Astrocyte (in vitro differentiated cells and primary cell): ENCODE measurements at regions not wholly inside any gene's neighbourhood (a gene's known extent, or its start where the extent isn't known, plus 50 kb on each side); places are given as distances from the start of the nearest gene placed in this dataset.

ENCODE experiments used
- DNase-seq: peaks from one replicate; pipeline ENCODE4 v3.0.0-alpha.2; 2010; ENCODE audit warnings: low read depth
- FAIRE-seq: peaks from 2 replicates; lab custom pipeline; 2011; peaks lifted over from hg19 to GRCh38; lab: Jason Lieb, UNC
- H2AFZ ChIP-seq: 2 replicates; pipeline ENCODE4 v1.6.0; 2012; ENCODE audit warnings: low read depth, low read length, inconsistent platforms
- H3K27ac ChIP-seq: 2 replicates; pipeline ENCODE4 v1.5.1; 2011; ENCODE audit warnings: low read depth, low read length, inconsistent platforms
- H3K27me3 ChIP-seq: 2 replicates; pipeline ENCODE4 v1.6.0; 2011; ENCODE audit warnings: low read length, inconsistent platforms; ENCODE audit not compliant: insufficient read depth
- H3K36me3 ChIP-seq: 2 replicates; pipeline ENCODE4 v1.5.1; 2011; ENCODE audit warnings: low read length, inconsistent platforms; ENCODE audit not compliant: insufficient read depth
- H3K4me1 ChIP-seq: 2 replicates; pipeline ENCODE4 v1.5.1; 2011; ENCODE audit warnings: low read length, inconsistent platforms; ENCODE audit not compliant: insufficient read depth
- H3K4me2 ChIP-seq: 2 replicates; pipeline ENCODE4 v1.6.0; 2012; ENCODE audit warnings: low read length, inconsistent platforms
- H3K4me3 ChIP-seq: 2 replicates; pipeline ENCODE4 v1.5.1; 2011; ENCODE audit warnings: low read depth, mild to moderate bottlenecking, low read length, inconsistent platforms; ENCODE audit not compliant: insufficient read depth
- H3K79me2 ChIP-seq: 2 replicates; pipeline ENCODE4 v1.6.0; 2012; ENCODE audit warnings: mild to moderate bottlenecking, low read length, inconsistent platforms; ENCODE audit not compliant: insufficient read depth
- H3K9ac ChIP-seq: 2 replicates; pipeline ENCODE4 v1.6.0; 2012; ENCODE audit warnings: mild to moderate bottlenecking, low read length, inconsistent platforms
- H3K9me3 ChIP-seq: 2 replicates; pipeline ENCODE4 v1.5.1; 2012; ENCODE audit warnings: low read depth, mild to moderate bottlenecking, low read length, inconsistent platforms; ENCODE audit not compliant: insufficient read depth
- H4K20me1 ChIP-seq: 2 replicates; pipeline ENCODE4 v1.6.0; 2012; ENCODE audit warnings: low read length, inconsistent platforms; ENCODE audit not compliant: insufficient read depth
- H3K27ac Mint-ChIP-seq: one replicate; pipeline ENCODE4 v1.8.0; 2021; ENCODE audit warnings: mild to moderate bottlenecking, mixed read lengths; ENCODE audit not compliant: unreplicated experiment
- H3K27me3 Mint-ChIP-seq: one replicate; pipeline ENCODE4 v1.8.0; 2021; ENCODE audit warnings: low read depth, mixed read lengths; ENCODE audit not compliant: unreplicated experiment
- H3K36me3 Mint-ChIP-seq: one replicate; pipeline ENCODE4 v1.8.0; 2021; ENCODE audit warnings: low read depth, mixed read lengths; ENCODE audit not compliant: unreplicated experiment
- H3K4me1 Mint-ChIP-seq: one replicate; pipeline ENCODE4 v1.8.0; 2021; ENCODE audit warnings: low read depth, mixed read lengths; ENCODE audit not compliant: unreplicated experiment
- H3K4me3 Mint-ChIP-seq: one replicate; pipeline ENCODE4 v1.8.0; 2021; ENCODE audit warnings: mild to moderate bottlenecking, moderate library complexity, mixed read lengths; ENCODE audit not compliant: unreplicated experiment
- H3K9me3 Mint-ChIP-seq: one replicate; pipeline ENCODE4 v1.8.0; 2021; ENCODE audit warnings: mild to moderate bottlenecking, mixed read lengths; ENCODE audit not compliant: unreplicated experiment
- CTCF ChIP-seq: IDR thresholded peaks from 2 replicates; pipeline ENCODE4 v1.5.1; 2011; ENCODE audit warnings: low read depth, mild to moderate bottlenecking, inconsistent platforms, low read length, moderate library complexity; ENCODE audit not compliant: insufficient read depth
- EZH2 ChIP-seq: IDR thresholded peaks from 2 replicates; pipeline ENCODE4 v1.6.1; 2012; ENCODE audit warnings: mild to moderate bottlenecking, low read length, inconsistent platforms; ENCODE audit not compliant: insufficient read depth

DNA sequence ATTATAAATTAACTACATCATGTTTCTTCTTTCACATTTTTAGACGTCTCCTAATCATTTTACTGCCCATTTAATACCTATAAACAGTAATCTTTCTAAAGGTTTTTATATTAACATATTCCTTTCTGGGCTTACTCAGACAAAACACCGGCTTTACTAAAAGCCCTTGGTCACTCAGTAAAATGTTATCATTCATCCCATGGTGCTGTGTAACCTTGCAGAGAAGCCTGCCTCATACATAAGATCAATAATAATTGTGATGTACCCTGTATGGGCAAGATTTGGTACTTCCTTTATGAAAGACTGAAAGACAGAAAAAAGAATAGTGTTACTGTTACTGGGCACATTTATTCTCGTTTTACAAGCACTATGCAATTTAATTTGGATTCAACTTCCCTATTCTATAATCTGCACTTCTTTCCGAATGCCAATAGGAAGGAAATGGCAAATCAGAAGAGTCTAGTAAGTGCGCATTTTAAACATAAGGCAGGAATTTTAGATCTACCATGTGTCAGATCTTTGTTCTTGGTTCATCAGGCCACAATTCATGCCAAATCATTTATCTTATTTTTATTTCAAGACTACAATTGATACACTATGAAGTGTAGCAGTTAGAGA is 522.2 kb downstream of the CSNK1G3 start:
- Histone ChIP-seq H4K20me1 (no peaks in the 10 kb centered on the region), H3K4me3 (no peak overlapping the region), H3K4me1 (no peaks in the 10 kb centered on the region), H3K9me3 (no peaks in the 10 kb centered on the region), H2AFZ (no peak overlapping the region), H3K4me2 (no peak overlapping the region), H3K9ac (no peak overlapping the region), H3K79me2 (no peaks in the 10 kb centered on the region), H3K36me3 (no peaks in the 10 kb centered on the region), H3K27ac (no peak overlapping the region), H3K27me3 (no peaks in the 10 kb centered on the region)
- Mint-ChIP-seq H3K27me3 (no peaks in the 10 kb centered on the region), H3K27ac (no peak overlapping the region), H3K4me3 (no peak overlapping the region), H3K4me1 (no peaks in the 10 kb centered on the region), H3K36me3 (no peaks in the 10 kb centered on the region), H3K9me3 (peaks cover 3% of the 10 kb centered on the region)
- TF ChIP-seq EZH2 (no peak), CTCF (no peak)
- FAIRE-seq (no peak), DNase-seq (no peak)

- no peak overlapping the region for H3K4me3 ChIP-seq
- no peaks in the 10 kb centered on the region for H4K20me1 ChIP-seq
- Mint-ChIP-seq H3K27me3 (no peaks in the 10 kb centered on the region), H3K4me1 (peaks cover 4% of the 10 kb centered on the region), H3K27ac (no peak overlapping the region), H3K9me3 (no peaks in the 10 kb centered on the region), H3K36me3 (no peaks in the 10 kb centered on the region), H3K4me3 (no peak overlapping the region)
- no peak overlapping the region for H2AFZ ChIP-seq
- no peak overlapping the region for H3K4me2 ChIP-seq
- no peak overlapping the region for H3K27ac ChIP-seq
- DNase-seq (no peak), FAIRE-seq (no peak)
- H3K36me3 ChIP-seq: no peaks in the 10 kb centered on the region
- H3K4me1 ChIP-seq: no peaks in the 10 kb centered on the region
- TF ChIP-seq EZH2: no peak
- no peak for TF ChIP-seq CTCF
- no peaks in the 10 kb centered on the region for H3K79me2 ChIP-seq
- no peaks in the 10 kb centered on the region for H3K27me3 ChIP-seq
- H3K9me3 ChIP-seq: no peaks in the 10 kb centered on the region
- no peak overlapping the region for H3K9ac ChIP-seq
Measured at GRCh38 chr5:124030043-124030491, 518.1 kb downstream of the CSNK1G3 start.

- H3K27ac Mint-ChIP-seq: no peak overlapping the region
- FAIRE-seq: no peak
Measured at GRCh38 chr5:124027441-124027840, 515.5 kb downstream of the CSNK1G3 start.

More at GRCh38 chr5:124027441-124027840, 515.5 kb downstream of the CSNK1G3 start:
- Histone ChIP-seq H3K36me3 (no peaks in the 10 kb centered on the region), H2AFZ (no peak overlapping the region), H3K27me3 (no peaks in the 10 kb centered on the region), H3K4me3 (no peak overlapping the region), H3K9ac (no peak overlapping the region), H3K79me2 (no peaks in the 10 kb centered on the region), H3K9me3 (no peaks in the 10 kb centered on the region), H3K27ac (no peak overlapping the region), H4K20me1 (no peaks in the 10 kb centered on the region), H3K4me2 (no peak overlapping the region), H3K4me1 (no peaks in the 10 kb centered on the region)
- DNase-seq: no peak
- H3K4me1 Mint-ChIP-seq: peaks cover 6% of the 10 kb centered on the region
- no peaks in the 10 kb centered on the region for H3K9me3 Mint-ChIP-seq
- H3K4me3 Mint-ChIP-seq: no peak overlapping the region
- TF ChIP-seq CTCF (no peak), EZH2 (no peak)
- H3K27me3 Mint-ChIP-seq: no peaks in the 10 kb centered on the region
- H3K36me3 Mint-ChIP-seq: no peaks in the 10 kb centered on the region
